ENCODE measurements at regions not wholly inside any gene's neighbourhood (a gene's known extent, or its start where the extent isn't known, plus 50 kb on each side); places are given as distances from the start of the nearest gene placed in this dataset.

GRCh38 chr5:3943859-3944258, 348.2 kb downstream of the IRX1 start:
- Histone ChIP-seq H3T11ph (ENCODE audit: low read length) (no peak overlapping the region), H3K79me2 (ENCODE audit: insufficient read depth, low read length) (no peaks in the 10 kb centered on the region), H2BK12ac (ENCODE audit: insufficient read length, low read depth, low read length) (no peak overlapping the region), H3K79me1 (ENCODE audit: insufficient read depth, low read depth, low read length, poor library complexity, severe bottlenecking) (no peaks in the 10 kb centered on the region), H3K27me3 (ENCODE audit: insufficient read depth, low read length) (no peaks in the 10 kb centered on the region), H3K56ac (ENCODE audit: insufficient read length, low read depth, low read length) (no peak overlapping the region), H3K4me1 (ENCODE audit: insufficient read depth, low read length) (no peaks in the 10 kb centered on the region), H2BK5ac (ENCODE audit: insufficient read length, low read length) (no peak overlapping the region), H2BK15ac (ENCODE audit: low read depth, low read length) (no peak overlapping the region), H3K9ac (ENCODE audit: extremely low read depth, insufficient read length, low read length) (no peak overlapping the region), H4K5ac (ENCODE audit: insufficient read length, low read depth, low read length) (no peak overlapping the region), H4K91ac (ENCODE audit: insufficient read length, low read depth, low read length) (no peak overlapping the region), H3K18ac (ENCODE audit: insufficient read length, low read depth, low read length) (no peak overlapping the region), H2AFZ (ENCODE audit: low read length) (no peak overlapping the region), H2BK20ac (ENCODE audit: low read depth, low read length, poor library complexity, severe bottlenecking) (no peak overlapping the region), H4K8ac (replicated peaks; ENCODE audit: insufficient read length, low read depth, low read length) (no peak overlapping the region), H4K20me1 (ENCODE audit: control insufficient read depth, insufficient read depth, insufficient read length) (no peaks in the 10 kb centered on the region), H3K14ac (ENCODE audit: insufficient read depth, low read length) (no peak overlapping the region), H2BK120ac (ENCODE audit: low read depth, low read length, poor library complexity, severe bottlenecking) (no peak overlapping the region), H2AK5ac (ENCODE audit: insufficient read length, low read length) (no peak overlapping the region), H3K23ac (ENCODE audit: insufficient read length, low read depth, low read length) (no peak overlapping the region), H3K9me3 (ENCODE audit: control insufficient read depth, low read depth, low read length) (no peaks in the 10 kb centered on the region), H3K23me2 (ENCODE audit: insufficient read length, low read depth, low read length, poor library complexity, severe bottlenecking) (no peaks in the 10 kb centered on the region), H3K27ac (ENCODE audit: insufficient read length, low read depth, low read length) (no peak overlapping the region), H3K4me2 (ENCODE audit: insufficient read depth, insufficient read length, low read length) (no peak overlapping the region), H3K4ac (ENCODE audit: low read depth, low read length) (no peak overlapping the region)
- no CpG with 5 or more reads among the region's 2 CpGs for WGBS (ENCODE audit: extremely low coverage, insufficient read length, low lambda C conversion rate)
- H3K4me3 Mint-ChIP-seq = no peak overlapping the region
- DNase-seq = no peak
- peaks cover 0 to 7% of the 10 kb centered on the region in 2 experiments; a peak in 4 of 5 replicates for H3K9me3 Mint-ChIP-seq
- no peaks in the 10 kb centered on the region for H3K27me3 Mint-ChIP-seq (ENCODE audit: low read depth)
- 0 out of 7 replicates have a peak, but pooled peaks cover 0 to 2% (median 0%) of the 10 kb centered on the region in 3 experiments for H3K36me3 Mint-ChIP-seq (ENCODE audit: insufficient read depth in 1 of 3, low read depth in 3 of 3)
- TF ChIP-seq, protein P1, sequence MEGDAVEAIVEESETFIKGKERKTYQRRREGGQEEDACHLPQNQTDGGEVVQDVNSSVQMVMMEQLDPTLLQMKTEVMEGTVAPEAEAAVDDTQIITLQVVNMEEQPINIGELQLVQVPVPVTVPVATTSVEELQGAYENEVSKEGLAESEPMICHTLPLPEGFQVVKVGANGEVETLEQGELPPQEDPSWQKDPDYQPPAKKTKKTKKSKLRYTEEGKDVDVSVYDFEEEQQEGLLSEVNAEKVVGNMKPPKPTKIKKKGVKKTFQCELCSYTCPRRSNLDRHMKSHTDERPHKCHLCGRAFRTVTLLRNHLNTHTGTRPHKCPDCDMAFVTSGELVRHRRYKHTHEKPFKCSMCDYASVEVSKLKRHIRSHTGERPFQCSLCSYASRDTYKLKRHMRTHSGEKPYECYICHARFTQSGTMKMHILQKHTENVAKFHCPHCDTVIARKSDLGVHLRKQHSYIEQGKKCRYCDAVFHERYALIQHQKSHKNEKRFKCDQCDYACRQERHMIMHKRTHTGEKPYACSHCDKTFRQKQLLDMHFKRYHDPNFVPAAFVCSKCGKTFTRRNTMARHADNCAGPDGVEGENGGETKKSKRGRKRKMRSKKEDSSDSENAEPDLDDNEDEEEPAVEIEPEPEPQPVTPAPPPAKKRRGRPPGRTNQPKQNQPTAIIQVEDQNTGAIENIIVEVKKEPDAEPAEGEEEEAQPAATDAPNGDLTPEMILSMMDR (conservative IDR thresholded peaks at IDR 0.05) = no peak
- 0 out of 4 replicates have a peak, but pooled peaks cover 0 to 4% of the 10 kb centered on the region in 2 experiments for H3K4me1 Mint-ChIP-seq
- no peak overlapping the region for H3K27ac Mint-ChIP-seq

All from H9 (cell line).